GM23248 (cell line): ENCODE measurements at regions not wholly inside any gene's neighbourhood (a gene's known extent, or its start where the extent isn't known, plus 50 kb on each side); places are given as distances from the start of the nearest gene placed in this dataset.

Experiments used
- DNase-seq: peaks from one replicate; pipeline ENCODE4 v3.0.0-alpha.2; 2015
- H2AFZ ChIP-seq: fragments of 200-600 bp; sonication (generic); 2 replicates; pipeline ENCODE4 v1.6.1; 2016; ENCODE audit warnings: antibody characterized with exemption
- H3F3A ChIP-seq: fragments of 200-600 bp; sonication (generic); 2 replicates; pipeline ENCODE4 v1.6.1; 2016; ENCODE audit warnings: mild to moderate bottlenecking, antibody characterized with exemption, mixed run types; ENCODE audit not compliant: insufficient read depth
- H3K27ac ChIP-seq: fragments of 200-600 bp; sonication (generic); 2 replicates; pipeline ENCODE4 v1.5.1; 2016; ENCODE audit warnings: mild to moderate bottlenecking
- H3K27me3 ChIP-seq: fragments of 200-600 bp; sonication (generic); replicated peaks from 2 replicates; pipeline ENCODE4 v1.6.1; 2016; ENCODE audit warnings: mild to moderate bottlenecking; ENCODE audit not compliant: insufficient read depth
- H3K36me3 ChIP-seq: fragments of 200-600 bp; sonication (generic); 2 replicates; pipeline ENCODE4 v1.6.1; 2016; ENCODE audit warnings: low read depth, mild to moderate bottlenecking
- H3K4me1 ChIP-seq: fragments of 200-600 bp; sonication (generic); 2 replicates; pipeline ENCODE4 v1.6.1; 2016; ENCODE audit warnings: mild to moderate bottlenecking; ENCODE audit not compliant: insufficient read depth
- H3K4me2 ChIP-seq: fragments of 200-600 bp; sonication (generic); one replicate; pipeline ENCODE4 v1.6.1; 2016; ENCODE audit warnings: mild to moderate bottlenecking; ENCODE audit not compliant: unreplicated experiment
- H3K4me3 ChIP-seq: fragments of 200-600 bp; sonication (generic); 2 replicates; pipeline ENCODE4 v1.5.1; 2016; ENCODE audit warnings: mild to moderate bottlenecking
- H3K79me2 ChIP-seq: fragments of 200-600 bp; sonication (generic); 2 replicates; pipeline ENCODE4 v1.6.1; 2016; ENCODE audit warnings: mild to moderate bottlenecking; ENCODE audit not compliant: insufficient read depth
- H3K9ac ChIP-seq: fragments of 200-600 bp; sonication (generic); 2 replicates; pipeline ENCODE4 v1.6.1; 2016; ENCODE audit warnings: mild to moderate bottlenecking
- H3K9me2 ChIP-seq: fragments of 200-600 bp; sonication (generic); 2 replicates; pipeline ENCODE4 v1.6.1; 2016; ENCODE audit warnings: mixed run types, mild to moderate bottlenecking, moderate library complexity; ENCODE audit not compliant: insufficient read depth
- H3K9me3 ChIP-seq: fragments of 200-600 bp; sonication (generic); one replicate; pipeline ENCODE4 v1.6.1; 2017; ENCODE audit warnings: low read depth
- H4K20me1 ChIP-seq: fragments of 200-600 bp; sonication (generic); 2 replicates; pipeline ENCODE4 v1.6.0; 2016; ENCODE audit not compliant: insufficient read depth
- EZH2 ChIP-seq: fragments of 200-600 bp; sonication (generic); IDR thresholded peaks from 2 replicates; pipeline ENCODE4 v1.6.1; 2018; ENCODE audit warnings: antibody characterized with exemption, mild to moderate bottlenecking; ENCODE audit not compliant: insufficient read depth, poor library complexity, severe bottlenecking
- EZH2phosphoT487 ChIP-seq: fragments of 200-600 bp; sonication (generic); IDR thresholded peaks from 2 replicates; pipeline ENCODE4 v1.6.1; 2018; ENCODE audit warnings: antibody characterized with exemption, moderate library complexity, mild to moderate bottlenecking, low read depth; ENCODE audit not compliant: insufficient read depth
- WGBS, 2 experiments: methylation state at CpG; one replicate each; pipeline ENCODE4 v1.1.6; 2015 to 2017; ENCODE audit warnings: low lambda C conversion rate in 2 of 2, low coverage in 1 of 2; ENCODE audit errors: missing lambda C conversion rate in 2 of 2; 5-methylcytosine and 5-hydroxymethylcytosine counted together
- in situ Hi-C: fragments of 300-500 bp; cut with MboI; formaldehyde crosslinking; loops from 2 replicates; pipeline ENCODE4 v1.15.0; 2020

- Histone ChIP-seq H3K4me1 (no peaks in the 10 kb centered on the region), H3K36me3 (no peaks in the 10 kb centered on the region), H4K20me1 (no peaks in the 10 kb centered on the region), H3K79me2 (no peaks in the 10 kb centered on the region), H3K9ac (no peak overlapping the region), H3K27me3 (no peaks in the 10 kb centered on the region), H3K27ac (no peak overlapping the region), H3K4me3 (no peak overlapping the region), H3F3A (no peaks in the 10 kb centered on the region), H3K9me2 (no peaks in the 10 kb centered on the region), H2AFZ (no peak overlapping the region), H3K9me3 (no peaks in the 10 kb centered on the region), H3K4me2 (no peak overlapping the region)
- 82% methylated on average over 2 of the region's 2 CpGs for WGBS, 2 experiments
- no peak for DNase-seq
- TF ChIP-seq EZH2 (no peak), EZH2phosphoT487 (no peak)
- in situ Hi-C loops: no loop called here
These were observed 323.8 kb upstream of the DCN start for GRCh38 chr12:91506452-91506851.

- H2AFZ ChIP-seq: no peak overlapping the region
- no peaks in the 10 kb centered on the region for H3F3A ChIP-seq
- in situ Hi-C loops: no loop called here
- TF ChIP-seq EZH2phosphoT487 (no peak), EZH2 (no peak)
- H3K9ac ChIP-seq: no peak overlapping the region
- H3K9me2 ChIP-seq: no peaks in the 10 kb centered on the region
- no peaks in the 10 kb centered on the region for H3K79me2 ChIP-seq
- H3K4me1 ChIP-seq: no peaks in the 10 kb centered on the region
- no peaks in the 10 kb centered on the region for H3K9me3 ChIP-seq
- H3K4me3 ChIP-seq: no peak overlapping the region
- no peaks in the 10 kb centered on the region for H4K20me1 ChIP-seq
- H3K27me3 ChIP-seq: no peaks in the 10 kb centered on the region
- no peak for DNase-seq
- H3K27ac ChIP-seq: no peak overlapping the region
- no peaks in the 10 kb centered on the region for H3K36me3 ChIP-seq
- no peak overlapping the region for H3K4me2 ChIP-seq
These were observed 322.4 kb upstream of the DCN start for GRCh38 chr12:91505006-91505405.

- Histone ChIP-seq H3K79me2 (no peaks in the 10 kb centered on the region), H3K9me3 (no peaks in the 10 kb centered on the region), H3K4me3 (no peak overlapping the region), H3K4me1 (no peaks in the 10 kb centered on the region), H3K27ac (no peak overlapping the region), H3K9me2 (no peaks in the 10 kb centered on the region), H2AFZ (no peak overlapping the region), H3K9ac (no peak overlapping the region), H3K36me3 (no peaks in the 10 kb centered on the region), H3F3A (no peaks in the 10 kb centered on the region), H3K4me2 (no peak overlapping the region), H3K27me3 (no peaks in the 10 kb centered on the region), H4K20me1 (no peaks in the 10 kb centered on the region)
- TF ChIP-seq EZH2phosphoT487: no peak
- no peak for TF ChIP-seq EZH2
- in situ Hi-C loops: no loop called here
- DNase-seq: no peak
- 65 to 72% methylated on average over 4 of the region's 4 CpGs for whole genome bisulfite sequencing, 2 experiments
These were observed 319.6 kb upstream of the DCN start for GRCh38 chr12:91502208-91502607.

- H3K9ac ChIP-seq: no peak overlapping the region
- no peak overlapping the region for H3K27ac ChIP-seq
- H3K9me2 ChIP-seq: no peaks in the 10 kb centered on the region
- no peak for DNase-seq
- no peak overlapping the region for H2AFZ ChIP-seq
- in situ Hi-C loops: no loop called here
- H3F3A ChIP-seq: no peaks in the 10 kb centered on the region
- WGBS, 2 experiments: 60 to 61% methylated on average over 3 of the region's 3 CpGs
- H4K20me1 ChIP-seq: no peaks in the 10 kb centered on the region
- TF ChIP-seq EZH2 (no peak), EZH2phosphoT487 (no peak)
- H3K9me3 ChIP-seq: no peaks in the 10 kb centered on the region
- no peaks in the 10 kb centered on the region for H3K4me1 ChIP-seq
- H3K4me2 ChIP-seq: no peak overlapping the region
- no peaks in the 10 kb centered on the region for H3K36me3 ChIP-seq
- H3K27me3 ChIP-seq: no peaks in the 10 kb centered on the region
- no peaks in the 10 kb centered on the region for H3K79me2 ChIP-seq
- no peak overlapping the region for H3K4me3 ChIP-seq
These were observed 313.7 kb upstream of the DCN start for GRCh38 chr12:91496337-91496736.

- in situ Hi-C loops: no loop called here
- no peak overlapping the region for H2AFZ ChIP-seq
- H3K27ac ChIP-seq: no peak overlapping the region
- H3K4me2 ChIP-seq: no peak overlapping the region
- no peaks in the 10 kb centered on the region for H3K9me2 ChIP-seq
- no peaks in the 10 kb centered on the region for H3F3A ChIP-seq
- no peaks in the 10 kb centered on the region for H3K36me3 ChIP-seq
- no peaks in the 10 kb centered on the region for H3K9me3 ChIP-seq
- no peak overlapping the region for H3K9ac ChIP-seq
- no peaks in the 10 kb centered on the region for H3K79me2 ChIP-seq
- H3K27me3 ChIP-seq: no peaks in the 10 kb centered on the region
- no peak for DNase-seq
- TF ChIP-seq EZH2 (no peak), EZH2phosphoT487 (no peak)
- H4K20me1 ChIP-seq: no peaks in the 10 kb centered on the region
- no peaks in the 10 kb centered on the region for H3K4me1 ChIP-seq
- no peak overlapping the region for H3K4me3 ChIP-seq
These were observed 310.7 kb upstream of the DCN start for GRCh38 chr12:91493308-91493707.
